ENCODE measurements at regions not wholly inside any gene's neighbourhood (a gene's known extent, or its start where the extent isn't known, plus 50 kb on each side); places are given as distances from the start of the nearest gene placed in this dataset.

GRCh38 chr6:140980265-140980887 lies 1152.3 kb upstream of the GJE1 start:
- no peak for DNase-seq (ENCODE audit: low read depth)

- DNase-seq (ENCODE audit: low read depth) = peak; percentile 9
These were observed 1153.1 kb upstream of the GJE1 start for GRCh38 chr6:140979642-140980091.

- DNase-seq (ENCODE audit: low read depth) = no peak
These were observed 1155.3 kb upstream of the GJE1 start for GRCh38 chr6:140977403-140977802.

- no peak for DNase-seq (ENCODE audit: low read depth)
These were observed 1155.9 kb upstream of the GJE1 start for GRCh38 chr6:140976806-140977205.

- DNase-seq (ENCODE audit: low read depth) = no peak
These were observed 1162.2 kb upstream of the GJE1 start for GRCh38 chr6:140970485-140970884.

GRCh38 chr6:140968062-140968461 lies 1164.7 kb upstream of the GJE1 start:
- no peak for DNase-seq (ENCODE audit: low read depth)

- DNase-seq (ENCODE audit: low read depth) = no peak
These were observed 1166.0 kb upstream of the GJE1 start for GRCh38 chr6:140966676-140967075.

- no peak for DNase-seq (ENCODE audit: low read depth)
These were observed 1172.2 kb upstream of the GJE1 start for GRCh38 chr6:140960566-140960965.

GRCh38 chr6:140957386-140957785 lies 1175.3 kb upstream of the GJE1 start:
- DNase-seq (ENCODE audit: low read depth) = no peak

- DNase-seq (ENCODE audit: low read depth) = no peak
These were observed 1176.0 kb upstream of the GJE1 start for GRCh38 chr6:140956571-140957369.

GRCh38 chr6:140940251-140940925 lies 1192.3 kb upstream of the GJE1 start:
- DNase-seq (ENCODE audit: low read depth) = no peak

GRCh38 chr6:140932909-140933308 lies 1199.8 kb upstream of the GJE1 start:
- no peak for DNase-seq (ENCODE audit: low read depth)

GRCh38 chr6:140931581-140931980 lies 1201.1 kb upstream of the GJE1 start:
- DNase-seq (ENCODE audit: low read depth) = no peak

- DNase-seq (ENCODE audit: low read depth) = no peak
These were observed 1203.6 kb upstream of the GJE1 start for GRCh38 chr6:140929121-140929520.

- no peak for DNase-seq (ENCODE audit: low read depth)
These were observed 1209.7 kb upstream of the GJE1 start for GRCh38 chr6:140923048-140923447.

- DNase-seq (ENCODE audit: low read depth) = peak; percentile 69
These were observed 1211.1 kb upstream of the GJE1 start for GRCh38 chr6:140921366-140922226.

- DNase-seq (ENCODE audit: low read depth) = no peak
These were observed 1214.8 kb upstream of the GJE1 start for GRCh38 chr6:140917911-140918310.

- DNase-seq (ENCODE audit: low read depth) = no peak
These were observed 1217.2 kb upstream of the GJE1 start for GRCh38 chr6:140915551-140915950.

GRCh38 chr6:140915103-140915502 lies 1217.6 kb upstream of the GJE1 start:
- DNase-seq (ENCODE audit: low read depth) = no peak

GRCh38 chr6:140912686-140913085 lies 1220.0 kb upstream of the GJE1 start:
- no peak for DNase-seq (ENCODE audit: low read depth)

GRCh38 chr6:140909625-140910024 lies 1223.1 kb upstream of the GJE1 start:
- no peak for DNase-seq (ENCODE audit: low read depth)

- no peak for DNase-seq (ENCODE audit: low read depth)
These were observed 1223.6 kb upstream of the GJE1 start for GRCh38 chr6:140909156-140909555.
